Skeletal muscle tissue (tissue), 3 donors: ENCODE measurements at regions not wholly inside any gene's neighbourhood (a gene's known extent, or its start where the extent isn't known, plus 50 kb on each side); places are given as distances from the start of the nearest gene placed in this dataset.
"Not testable (repeated sequence)": the region's sequence is repeated elsewhere in the genome, so short reads cannot be mapped to it uniquely, and the experiment has no call there.

Source experiments
- H3K27ac ChIP-seq: one replicate; pipeline ENCODE4 v1.7.0; 2013; ENCODE audit warnings: mild to moderate bottlenecking, low read depth, low read length, inconsistent platforms
- H3K27me3 ChIP-seq, 3 donors: one replicate each; pipeline ENCODE4 v1.7.0; 2013; ENCODE audit warnings: low read length in 3 of 3; ENCODE audit not compliant: control insufficient read depth in 3 of 3, insufficient read depth in 3 of 3
- H3K36me3 ChIP-seq, 3 donors: one replicate each; pipeline ENCODE4 v1.7.0; 2013; ENCODE audit warnings: low read length in 3 of 3; ENCODE audit not compliant: control insufficient read depth in 3 of 3, insufficient read depth in 3 of 3
- H3K4me1 ChIP-seq, 3 donors: one replicate each; pipeline ENCODE4 v1.7.0; 2013; ENCODE audit warnings: low read length in 3 of 3, mild to moderate bottlenecking in 3 of 3; ENCODE audit not compliant: control insufficient read depth in 3 of 3, insufficient read depth in 3 of 3
- H3K4me3 ChIP-seq, 3 donors: one replicate each; pipeline ENCODE4 v1.7.0; 2013; ENCODE audit warnings: low read length in 3 of 3
- H3K9ac ChIP-seq, 3 donors: one replicate each; pipeline ENCODE4 v1.7.0; 2013; ENCODE audit warnings: low read length in 3 of 3, mild to moderate bottlenecking in 3 of 3, moderate library complexity in 2 of 3, low read depth in 1 of 3
- H3K9me3 ChIP-seq, 3 donors: one replicate each; pipeline ENCODE4 v1.7.0; 2013; ENCODE audit warnings: low read length in 3 of 3; ENCODE audit not compliant: control insufficient read depth in 3 of 3
- donor health status: Osteomylitis.

DNA sequence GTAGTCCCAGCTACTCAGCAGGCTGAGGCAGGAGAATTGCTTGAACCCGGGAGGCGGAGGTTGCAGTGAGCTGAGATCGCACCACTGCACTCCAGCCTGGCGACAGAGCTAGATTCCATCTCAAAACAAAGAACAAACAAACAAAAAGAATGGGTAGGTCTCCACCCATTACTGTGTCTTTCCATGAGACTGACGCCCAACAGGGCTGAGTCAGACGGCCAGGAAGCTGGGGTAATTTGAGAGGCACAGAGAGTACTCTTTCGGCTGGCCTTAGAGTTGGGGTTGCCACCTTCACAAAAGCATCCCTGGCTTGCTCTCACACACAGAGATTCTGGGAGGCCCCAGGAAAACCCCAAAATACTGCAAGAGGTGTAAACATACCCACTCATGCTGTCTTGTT is 72.0 kb upstream of the DHRSX start:
- Histone ChIP-seq H3K36me3 (no peaks in the 10 kb centered on the region), H3K27ac (no peak overlapping the region), H3K4me3 (no peak overlapping the region), H3K9me3 (no peaks in the 10 kb centered on the region), H3K4me1 (no peaks in the 10 kb centered on the region), H3K9ac (no peak overlapping the region), H3K27me3 (no peaks in the 10 kb centered on the region)

GRCh38 chrX:2568125-2568524 is 67.3 kb upstream of the DHRSX start:
- Histone ChIP-seq H3K4me3 (no peak overlapping the region), H3K4me1 (no peaks in the 10 kb centered on the region), H3K27me3 (no peaks in the 10 kb centered on the region), H3K9ac (no peak overlapping the region), H3K27ac (no peak overlapping the region), H3K36me3 (no peaks in the 10 kb centered on the region), H3K9me3 (no peaks in the 10 kb centered on the region)

DNA sequence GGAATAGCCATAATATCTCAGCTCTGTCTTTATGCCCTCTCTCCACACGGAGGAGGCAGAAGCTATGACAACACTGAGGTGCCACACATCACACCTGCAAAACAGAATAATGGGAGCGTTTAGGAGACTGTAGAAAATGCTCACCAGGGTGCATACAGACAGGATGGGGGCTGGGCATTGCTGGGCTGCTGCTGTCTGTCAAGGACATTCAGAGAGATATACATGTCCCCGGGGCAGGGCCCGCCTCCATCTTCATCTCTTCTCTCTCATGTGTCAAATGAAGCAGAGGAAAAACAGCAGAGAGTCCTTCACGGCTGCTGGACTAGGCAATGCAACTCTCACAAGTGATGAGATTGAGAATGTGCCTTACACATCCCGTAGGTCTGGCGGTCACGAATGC is 65.3 kb upstream of the DHRSX start:
- H3K9me3 ChIP-seq = no peaks in the 10 kb centered on the region
- no peaks in the 10 kb centered on the region for H3K36me3 ChIP-seq
- no peaks in the 10 kb centered on the region for H3K27me3 ChIP-seq
- no peak overlapping the region for H3K9ac ChIP-seq
- H3K27ac ChIP-seq = no peak overlapping the region
- H3K4me1 ChIP-seq = no peaks in the 10 kb centered on the region
- H3K4me3 ChIP-seq = no peak overlapping the region

DNA sequence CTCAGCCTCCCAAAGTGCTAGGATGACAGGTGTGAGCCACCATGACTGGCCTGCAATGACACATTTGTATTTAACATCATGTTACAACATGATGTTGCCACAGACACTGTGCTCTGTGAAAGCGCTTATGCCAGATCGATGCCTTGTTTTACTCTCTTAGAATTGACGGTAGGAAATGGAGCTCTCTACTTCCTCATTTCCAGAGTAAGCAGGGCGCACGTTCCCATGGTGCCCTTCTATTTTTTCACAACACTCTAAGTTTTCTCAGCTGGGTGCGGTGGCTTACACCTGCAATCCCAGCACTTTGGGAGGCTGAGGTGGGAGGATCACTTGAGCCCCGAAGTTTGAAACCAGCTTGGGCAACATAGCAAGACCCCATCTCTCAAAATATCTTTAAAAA is 60.7 kb upstream of the DHRSX start:
- Histone ChIP-seq H3K9me3 (no peaks in the 10 kb centered on the region), H3K27ac (no peak overlapping the region), H3K36me3 (no peaks in the 10 kb centered on the region), H3K4me1 (no peaks in the 10 kb centered on the region), H3K27me3 (peaks cover 0 to 6% (median 0%) of the 10 kb centered on the region in 3 donors), H3K9ac (no peak overlapping the region), H3K4me3 (no peak overlapping the region)

DNA sequence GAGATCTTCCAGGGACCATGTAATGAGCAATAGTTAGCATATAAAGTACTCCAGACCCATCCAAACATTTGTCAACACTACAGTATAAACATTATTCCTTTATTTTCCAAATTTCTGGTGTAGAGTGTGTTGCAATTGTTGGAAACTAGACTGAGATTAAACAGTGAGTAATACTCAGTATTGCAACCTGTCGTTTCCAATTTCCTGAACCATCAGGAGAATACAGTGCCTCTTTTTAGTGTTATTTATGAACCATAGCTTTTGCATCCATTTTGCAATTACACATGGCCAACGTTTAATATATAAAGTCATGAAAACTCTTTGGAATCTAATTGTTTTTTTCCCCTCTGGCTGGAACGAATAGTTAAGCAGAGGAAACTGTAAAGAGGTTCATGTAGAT is 58.3 kb upstream of the DHRSX start:
- H3K4me1 ChIP-seq = no peaks in the 10 kb centered on the region
- H3K27ac ChIP-seq = no peak overlapping the region
- no peak overlapping the region for H3K9ac ChIP-seq

GRCh38 chrX:2554891-2555290 is 54.1 kb upstream of the DHRSX start:
- Histone ChIP-seq H3K4me3 (no peak overlapping the region), H3K9me3 (no peaks in the 10 kb centered on the region), H3K27me3 (peaks cover 6 to 12% (median 11%) of the 10 kb centered on the region in 3 donors), H3K36me3 (no peaks in the 10 kb centered on the region), H3K4me1 (no peaks in the 10 kb centered on the region), H3K27ac (no peak overlapping the region), H3K9ac (no peak overlapping the region)

More for the DNA sequence above, 58.3 kb upstream of the DHRSX start:
- H3K4me3 ChIP-seq = no peak overlapping the region
- H3K9me3 ChIP-seq = no peaks in the 10 kb centered on the region
- peaks cover 6 to 12% (median 11%) of the 10 kb centered on the region in 3 donors for H3K27me3 ChIP-seq
- no peaks in the 10 kb centered on the region for H3K36me3 ChIP-seq

DNA sequence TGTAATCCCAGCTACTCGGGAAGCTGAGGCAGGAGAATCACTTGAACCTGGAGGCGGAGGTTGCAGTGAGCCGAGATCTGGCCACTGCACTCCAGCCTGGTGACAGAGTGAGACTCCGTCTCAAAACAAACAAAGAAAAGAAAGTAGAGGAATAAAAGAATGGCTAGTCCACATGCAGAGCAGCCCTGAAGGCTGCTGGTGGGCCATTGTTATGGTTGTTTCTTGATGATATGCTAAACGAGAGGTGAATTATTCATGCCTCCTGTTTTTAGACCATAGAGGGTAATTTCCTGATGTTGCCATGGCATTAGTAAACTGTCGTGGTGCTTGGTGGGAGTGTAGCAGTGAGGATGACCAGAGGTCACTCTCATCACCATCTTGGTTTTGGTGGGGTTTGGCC is 53.3 kb upstream of the DHRSX start:
- not testable (repeated sequence) for H3K4me1 ChIP-seq, H3K9ac ChIP-seq, H3K4me3 ChIP-seq, H3K27ac ChIP-seq, H3K9me3 ChIP-seq, H3K36me3 ChIP-seq
- peaks cover 6 to 12% (median 11%) of the 10 kb centered on the region in 3 donors for H3K27me3 ChIP-seq

DNA sequence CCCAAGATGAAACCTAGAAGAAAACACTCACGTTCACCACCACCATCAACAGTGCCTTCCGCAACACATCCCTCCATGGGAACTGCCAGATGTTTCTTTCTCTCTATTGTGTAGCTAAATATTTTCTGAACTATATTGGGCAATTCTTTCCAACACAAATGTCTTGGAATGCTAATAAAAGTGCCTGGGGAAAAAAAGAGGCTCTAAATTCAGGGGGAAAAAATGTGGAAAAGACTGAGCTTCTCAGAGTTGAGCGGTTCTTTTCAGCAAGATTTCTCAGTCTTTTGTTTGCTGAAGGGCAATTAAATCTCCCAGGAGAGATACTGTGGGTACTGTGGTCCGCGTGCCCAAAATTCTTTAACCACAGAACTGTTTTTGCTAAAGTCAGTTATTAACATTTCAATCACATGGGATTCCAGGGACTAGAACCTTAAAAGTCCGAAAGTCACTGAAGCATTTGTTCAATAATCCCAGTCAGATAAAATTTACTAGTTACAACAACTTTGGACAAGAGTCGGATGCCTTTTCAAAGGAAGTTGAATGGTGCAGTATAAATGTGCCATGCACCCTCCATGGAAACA is 51.9 kb upstream of the DHRSX start:
- Histone ChIP-seq H3K27ac (no peak overlapping the region), H3K27me3 (peaks cover 6 to 12% (median 11%) of the 10 kb centered on the region in 3 donors), H3K4me3 (no peak overlapping the region), H3K36me3 (no peaks in the 10 kb centered on the region), H3K9ac (no peak overlapping the region), H3K9me3 (no peaks in the 10 kb centered on the region), H3K4me1 (no peaks in the 10 kb centered on the region)

DNA sequence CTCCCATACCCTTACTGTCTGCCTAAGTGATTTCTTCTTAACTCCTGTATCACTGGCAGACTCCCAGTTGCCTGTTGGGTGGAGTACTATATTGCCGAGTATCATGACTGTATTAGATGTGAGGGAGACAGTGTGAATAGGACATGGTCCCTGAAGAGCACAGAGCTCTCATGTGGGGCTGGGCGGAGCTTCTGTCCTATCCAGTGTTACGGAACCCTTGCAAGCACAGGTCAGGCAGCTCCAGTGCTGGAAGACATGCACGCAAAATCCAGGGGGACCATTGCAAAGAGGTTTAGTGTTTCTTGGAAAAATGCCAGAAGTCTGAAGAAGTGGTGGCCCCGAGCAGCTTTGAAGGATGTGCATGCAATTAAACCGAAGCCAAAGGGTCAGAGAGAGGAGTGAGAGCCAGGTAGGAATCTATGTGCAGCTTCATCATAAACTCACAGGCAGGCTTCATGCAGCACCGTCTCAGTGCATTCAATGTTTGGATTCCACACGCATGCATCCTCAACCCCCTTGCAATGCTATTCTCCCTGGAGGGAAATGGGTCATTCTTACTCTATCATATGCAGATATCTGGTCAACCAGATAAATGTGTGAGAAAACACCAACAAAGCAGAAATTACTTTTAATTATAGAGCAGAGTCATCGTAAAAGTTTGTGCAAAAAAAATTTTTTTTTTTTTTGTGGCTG is 49.7 kb upstream of the DHRSX start:
- Histone ChIP-seq H3K27me3 (peaks cover 0 to 4% (median 1%) of the 10 kb centered on the region in 3 donors), H3K9me3 (no peaks in the 10 kb centered on the region), H3K36me3 (no peaks in the 10 kb centered on the region), H3K9ac (no peak overlapping the region), H3K4me1 (no peaks in the 10 kb centered on the region), H3K27ac (no peak overlapping the region), H3K4me3 (no peak overlapping the region)
